GM11168 (cell line): ENCODE measurements at regions not wholly inside any gene's neighbourhood (a gene's known extent, or its start where the extent isn't known, plus 50 kb on each side); places are given as distances from the start of the nearest gene placed in this dataset.
"Not testable (repeated sequence)": the region's sequence is repeated elsewhere in the genome, so short reads cannot be mapped to it uniquely, and the experiment has no call there.

Experiments used
- in situ Hi-C: fragments of 300-500 bp; cut with MboI; formaldehyde crosslinking; loops from one replicate; pipeline ENCODE4 v1.12.0; 2022; ENCODE audit warnings: low sequenced_read_pairs; ENCODE audit not compliant: unreplicated experiment

- in situ Hi-C loops, result no loop called here
Observed at GRCh38 chr3:181956122-181956521, 244.4 kb downstream of the SOX2 start.

GRCh38 chr3:181966393-181966792 lies 254.7 kb downstream of the SOX2 start:
- in situ Hi-C loops, result no loop called here

GRCh38 chr3:181969925-181970324 lies 258.2 kb downstream of the SOX2 start:
- in situ Hi-C loops, result no loop called here

GRCh38 chr3:181971424-181971823 lies 259.7 kb downstream of the SOX2 start:
- in situ Hi-C loops, result no loop called here

- in situ Hi-C loops, result no loop called here
Observed at GRCh38 chr3:181974198-181974597, 262.5 kb downstream of the SOX2 start.

GRCh38 chr3:181976526-181976925 lies 264.8 kb downstream of the SOX2 start:
- in situ Hi-C loops, result no loop called here

GRCh38 chr3:181985386-181985785 lies 273.7 kb downstream of the SOX2 start:
- in situ Hi-C loops, result no loop called here

- in situ Hi-C loops, result no loop called here
Observed at GRCh38 chr3:181987736-181988135, 276.0 kb downstream of the SOX2 start.

- in situ Hi-C loops, result no loop called here
Observed at GRCh38 chr3:181998828-181999227, 287.1 kb downstream of the SOX2 start.

GRCh38 chr3:181999314-181999713 lies 287.6 kb downstream of the SOX2 start:
- in situ Hi-C loops, result no loop called here

GRCh38 chr3:182000447-182000846 lies 288.7 kb downstream of the SOX2 start:
- in situ Hi-C loops, result no loop called here

- in situ Hi-C loops, result no loop called here
Observed at GRCh38 chr3:182005219-182005618, 293.5 kb downstream of the SOX2 start.

- in situ Hi-C loops, result no loop called here
Observed at GRCh38 chr3:182005701-182006100, 294.0 kb downstream of the SOX2 start.

GRCh38 chr3:182006431-182006830 lies 294.7 kb downstream of the SOX2 start:
- in situ Hi-C loops, result no loop called here

GRCh38 chr3:182007441-182007840 lies 295.7 kb downstream of the SOX2 start:
- in situ Hi-C loops, result no loop called here

- in situ Hi-C loops, result no loop called here
Observed at GRCh38 chr3:182018361-182018760, 306.6 kb downstream of the SOX2 start.

GRCh38 chr3:182019926-182020325 lies 308.2 kb downstream of the SOX2 start:
- in situ Hi-C loops, result no loop called here

- in situ Hi-C loops, result no loop called here
Observed at GRCh38 chr3:182023843-182024242, 312.1 kb downstream of the SOX2 start.

GRCh38 chr3:182027366-182027765 lies 315.6 kb downstream of the SOX2 start:
- in situ Hi-C loops, result no loop called here

- in situ Hi-C loops, result no loop called here
Observed at GRCh38 chr3:182028081-182028480, 316.4 kb downstream of the SOX2 start.

- in situ Hi-C loops, result not testable (repeated sequence)
Observed at GRCh38 chr3:182034231-182034630, 322.5 kb downstream of the SOX2 start.

- in situ Hi-C loops, result no loop called here
Observed at GRCh38 chr3:182035324-182035723, 323.6 kb downstream of the SOX2 start.

GRCh38 chr3:182036382-182036781 lies 324.7 kb downstream of the SOX2 start:
- in situ Hi-C loops, result no loop called here
